ENCODE measurements at regions not wholly inside any gene's neighbourhood (a gene's known extent, or its start where the extent isn't known, plus 50 kb on each side); places are given as distances from the start of the nearest gene placed in this dataset.

GRCh38 chr2:235257590-235257989 lies 236.3 kb upstream of the AGAP1 start:
- no peak for FAIRE-seq
- no peak for DNase-seq (ENCODE audit: low spot score)

- DNase-seq (ENCODE audit: low spot score) (no peak), FAIRE-seq (no peak)
Measured at GRCh38 chr2:235262750-235263149, 231.1 kb upstream of the AGAP1 start.

GRCh38 chr2:235263205-235264120 lies 230.4 kb upstream of the AGAP1 start:
- FAIRE-seq (peak; percentile 81), DNase-seq (ENCODE audit: low spot score) (peak; percentile 90)

GRCh38 chr2:235264121-235264493 lies 229.7 kb upstream of the AGAP1 start:
- no peak for FAIRE-seq
- DNase-seq (ENCODE audit: low spot score) = peak; percentile 41

- DNase-seq (ENCODE audit: low spot score) (no peak), FAIRE-seq (no peak)
Measured at GRCh38 chr2:235264512-235264911, 229.3 kb upstream of the AGAP1 start.

- DNase-seq (ENCODE audit: low spot score) (no peak), FAIRE-seq (no peak)
Measured at GRCh38 chr2:235265348-235265965, 228.4 kb upstream of the AGAP1 start.

GRCh38 chr2:235267251-235267650 lies 226.6 kb upstream of the AGAP1 start:
- no peak for DNase-seq (ENCODE audit: low spot score)
- FAIRE-seq = no peak

GRCh38 chr2:235268535-235268934 lies 225.3 kb upstream of the AGAP1 start:
- no peak for FAIRE-seq

GRCh38 chr2:235270291-235270690 lies 223.6 kb upstream of the AGAP1 start:
- no peak for FAIRE-seq
- DNase-seq (ENCODE audit: low spot score) = no peak

More at GRCh38 chr2:235268535-235268934, 225.3 kb upstream of the AGAP1 start:
- peak; percentile 13 for DNase-seq (ENCODE audit: low spot score)

- peak; percentile 98 for FAIRE-seq
- DNase-seq (ENCODE audit: low spot score) = peak; percentile 83
Measured at GRCh38 chr2:235270956-235271355, 222.9 kb upstream of the AGAP1 start.

- FAIRE-seq (no peak), DNase-seq (ENCODE audit: low spot score) (no peak)
Measured at GRCh38 chr2:235271936-235272335, 221.9 kb upstream of the AGAP1 start.

- DNase-seq (ENCODE audit: low spot score) (no peak), FAIRE-seq (no peak)
Measured at GRCh38 chr2:235274023-235274422, 219.8 kb upstream of the AGAP1 start.

- no peak for FAIRE-seq
- DNase-seq (ENCODE audit: low spot score) = no peak
Measured at GRCh38 chr2:235277485-235277884, 216.4 kb upstream of the AGAP1 start.

- DNase-seq (ENCODE audit: low spot score) = no peak
- no peak for FAIRE-seq
Measured at GRCh38 chr2:235278771-235279355, 215.0 kb upstream of the AGAP1 start.

GRCh38 chr2:235279965-235280364 lies 213.9 kb upstream of the AGAP1 start:
- no peak for DNase-seq (ENCODE audit: low spot score)
- no peak for FAIRE-seq

- FAIRE-seq (no peak), DNase-seq (ENCODE audit: low spot score) (no peak)
Measured at GRCh38 chr2:235283246-235283645, 210.6 kb upstream of the AGAP1 start.

GRCh38 chr2:235286622-235287374 lies 207.0 kb upstream of the AGAP1 start:
- FAIRE-seq (no peak), DNase-seq (ENCODE audit: low spot score) (no peak)

GRCh38 chr2:235287375-235287733 lies 206.5 kb upstream of the AGAP1 start:
- DNase-seq (ENCODE audit: low spot score) (no peak), FAIRE-seq (no peak)

- DNase-seq (ENCODE audit: low spot score) = no peak
- no peak for FAIRE-seq
Measured at GRCh38 chr2:235291461-235291860, 202.4 kb upstream of the AGAP1 start.

- no peak for DNase-seq (ENCODE audit: low spot score)
- FAIRE-seq = no peak
Measured at GRCh38 chr2:235293061-235293460, 200.8 kb upstream of the AGAP1 start.

GRCh38 chr2:235295831-235296230 lies 198.0 kb upstream of the AGAP1 start:
- no peak for FAIRE-seq
- DNase-seq (ENCODE audit: low spot score) = no peak

All from RCC 7860 (cell line).